ENCODE measurements at regions not wholly inside any gene's neighbourhood (a gene's known extent, or its start where the extent isn't known, plus 50 kb on each side); places are given as distances from the start of the nearest gene placed in this dataset.

DNA sequence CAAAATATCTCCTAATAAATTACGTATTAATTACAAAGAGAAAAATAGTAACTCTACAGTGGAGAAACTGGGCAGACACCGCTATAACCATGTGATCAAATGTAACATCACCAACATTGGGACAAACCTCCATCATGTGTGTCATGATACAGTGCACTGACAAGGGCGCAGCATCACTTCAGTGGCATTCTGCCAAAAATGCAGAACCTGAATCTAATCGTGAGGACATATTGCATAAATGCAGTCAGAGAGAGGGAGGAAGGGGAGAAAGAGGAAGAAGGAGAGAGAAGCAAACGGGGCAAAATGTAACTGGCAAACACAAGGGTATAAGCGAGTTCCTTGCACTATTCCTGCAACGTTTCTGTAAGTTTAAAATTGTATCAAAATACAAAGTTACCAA lies 74.2 kb upstream of the MARCHF10 start:
- DNase-seq (ENCODE audit: low read depth): no peak

DNA sequence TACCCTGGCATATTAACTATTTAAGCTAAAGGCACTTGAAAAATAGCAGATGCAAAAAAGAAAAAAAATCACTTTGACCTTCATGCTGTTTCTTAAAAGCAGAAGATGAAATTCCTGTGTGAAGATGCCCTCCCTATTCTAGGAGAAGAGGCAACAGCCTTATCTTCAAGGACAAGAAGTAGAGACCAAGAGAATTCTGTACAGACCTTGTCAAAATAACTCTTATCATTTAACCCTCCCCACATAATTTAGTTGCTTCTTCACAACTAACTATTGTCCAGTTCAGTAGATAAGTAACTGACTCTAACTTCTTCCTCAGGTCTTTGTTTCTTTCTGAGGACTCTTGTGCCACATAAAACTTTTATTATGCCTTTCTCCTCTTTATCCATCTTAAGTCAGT lies 72.0 kb upstream of the MARCHF10 start:
- no peak for DNase-seq (ENCODE audit: low read depth)

DNA sequence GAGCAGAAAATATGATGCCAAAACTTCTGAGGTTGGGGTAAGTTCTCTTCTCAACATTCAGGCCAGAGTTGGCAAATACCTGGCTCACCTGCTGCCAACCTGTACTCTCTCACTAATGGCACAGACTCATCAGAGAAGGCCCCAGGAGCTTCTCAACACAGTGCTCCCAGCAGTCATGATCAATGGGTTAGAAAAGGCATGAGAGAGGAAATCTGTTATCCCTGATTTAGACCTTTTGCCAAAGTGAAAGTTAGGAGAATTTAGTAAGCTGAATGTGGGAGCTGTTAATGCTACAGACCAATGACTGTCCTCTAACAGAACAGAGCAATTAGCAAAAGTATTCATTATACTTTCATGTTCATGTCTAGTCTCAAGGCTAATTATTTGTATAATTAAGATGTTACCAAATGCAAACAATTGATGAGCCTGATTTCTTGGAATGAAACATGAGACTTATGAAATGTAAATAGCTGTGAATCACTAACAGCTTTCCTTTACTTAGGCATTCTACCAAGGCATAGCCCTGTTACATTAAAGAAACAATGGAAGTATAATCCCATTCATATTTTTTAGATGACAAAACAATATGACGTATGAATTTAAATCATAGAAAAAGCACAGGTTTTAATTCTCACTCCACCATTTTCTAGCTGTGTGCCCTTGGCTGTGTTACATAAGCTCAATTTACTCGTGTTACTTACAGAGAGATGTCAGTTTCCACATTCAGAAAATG lies 68.7 kb upstream of the MARCHF10 start:
- peak; percentile 68 for DNase-seq (ENCODE audit: low read depth)

DNA sequence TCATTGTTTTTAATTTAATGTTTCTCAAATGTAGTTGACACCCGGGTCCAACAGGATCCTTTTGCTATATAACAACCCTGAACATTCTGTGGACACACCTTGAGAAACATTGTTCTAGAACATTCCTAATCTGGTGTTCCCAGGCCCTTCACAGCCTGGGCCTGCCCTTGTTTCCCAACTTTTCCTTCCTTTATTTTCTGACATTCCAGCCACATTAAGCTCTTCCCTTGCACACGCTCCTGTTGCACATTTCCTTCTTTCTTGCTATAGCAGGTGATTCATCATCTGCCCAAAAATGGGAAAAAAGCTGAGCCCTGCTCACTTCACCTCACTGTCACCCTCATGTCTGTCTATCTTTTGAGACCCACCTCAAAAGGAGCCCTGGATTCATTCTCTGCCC lies 67.9 kb upstream of the MARCHF10 start:
- no peak for DNase-seq (ENCODE audit: low read depth)

DNA sequence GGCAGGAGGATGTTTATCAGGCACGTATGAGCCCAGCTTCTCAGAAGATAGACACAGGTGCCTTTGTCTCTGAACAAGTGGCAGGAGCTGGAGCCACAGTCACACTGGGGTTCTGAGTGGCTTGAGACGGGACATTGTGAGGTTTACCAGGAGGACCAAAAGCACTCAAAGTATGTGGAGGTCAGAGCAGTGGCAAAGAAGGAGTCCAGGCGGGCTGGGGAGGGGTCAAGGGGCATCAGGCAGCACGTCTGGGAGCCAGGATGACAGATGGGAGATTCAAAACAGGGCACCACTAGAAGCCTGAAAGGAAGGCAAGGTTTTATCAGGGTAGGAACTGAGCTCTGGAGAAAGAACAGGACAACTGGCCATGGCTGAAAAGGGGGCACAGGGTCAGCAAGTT lies 67.2 kb upstream of the MARCHF10 start:
- DNase-seq (ENCODE audit: low read depth): no peak

DNA sequence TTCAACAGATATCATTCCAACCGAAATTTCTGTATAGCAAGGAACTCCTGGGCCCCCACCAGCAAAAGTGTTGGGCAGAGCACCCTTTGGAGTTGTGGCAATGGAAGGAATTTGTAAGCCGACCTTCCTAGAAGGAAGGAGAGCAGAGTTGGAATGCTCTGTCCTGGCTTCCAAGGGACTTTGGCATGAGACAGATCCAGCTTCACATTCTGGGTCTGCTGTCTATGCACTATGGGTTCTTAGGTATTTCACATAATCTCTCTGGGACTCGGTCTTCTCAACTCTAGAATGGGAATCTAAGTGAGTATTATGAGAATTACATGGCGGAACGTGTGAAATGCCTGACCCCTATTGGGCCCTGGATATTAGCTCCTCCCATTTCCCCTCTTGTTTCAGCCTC lies 63.2 kb upstream of the MARCHF10 start:
- no peak for DNase-seq (ENCODE audit: low read depth)

DNA sequence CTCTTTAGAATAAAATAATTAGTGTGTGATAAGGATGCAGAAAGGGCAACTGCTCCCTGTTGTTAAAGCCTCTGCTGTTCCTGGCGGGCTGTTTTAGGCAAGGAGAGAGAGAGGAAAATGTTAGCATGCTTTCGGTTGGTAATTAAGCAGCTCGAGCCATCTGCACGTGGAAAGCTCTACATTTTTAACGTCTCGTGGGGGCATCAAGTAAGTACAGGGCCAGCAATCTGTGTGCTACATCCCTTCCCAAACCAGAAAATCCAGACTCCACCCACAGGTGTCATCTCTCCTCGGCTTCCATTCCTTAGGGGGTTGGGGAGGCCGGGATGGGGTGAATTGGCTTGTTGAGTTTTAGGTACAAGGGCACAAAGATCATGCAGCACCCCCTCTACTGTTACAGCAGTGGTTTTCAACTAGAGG lies 62.4 kb upstream of the MARCHF10 start:
- no peak for DNase-seq (ENCODE audit: low read depth)

DNA sequence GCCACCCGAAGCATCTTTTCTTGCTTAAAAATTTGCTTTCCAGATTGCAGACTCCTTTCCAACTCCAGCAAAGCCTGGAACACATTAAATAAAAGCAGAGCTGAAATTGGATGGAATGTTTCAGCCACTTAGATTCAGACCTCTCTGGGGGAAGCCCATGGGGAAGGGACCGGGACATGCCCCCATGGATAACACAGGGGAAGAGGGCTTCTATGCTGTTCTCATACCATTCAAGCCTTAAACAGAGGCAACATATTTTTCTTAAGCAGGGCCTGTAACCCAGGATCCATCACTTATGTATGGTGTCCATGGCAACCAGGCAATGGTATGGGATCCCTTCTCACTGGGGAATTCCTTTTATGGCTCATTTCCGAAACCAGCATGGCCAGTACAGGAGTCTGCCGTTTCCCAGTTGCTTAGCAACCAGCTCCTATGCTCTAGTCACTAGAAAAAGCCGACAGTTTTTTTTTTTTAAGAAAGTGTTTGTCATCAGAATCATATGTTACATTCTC lies 62.0 kb upstream of the MARCHF10 start:
- DNase-seq (ENCODE audit: low read depth): peak; percentile 78

DNA sequence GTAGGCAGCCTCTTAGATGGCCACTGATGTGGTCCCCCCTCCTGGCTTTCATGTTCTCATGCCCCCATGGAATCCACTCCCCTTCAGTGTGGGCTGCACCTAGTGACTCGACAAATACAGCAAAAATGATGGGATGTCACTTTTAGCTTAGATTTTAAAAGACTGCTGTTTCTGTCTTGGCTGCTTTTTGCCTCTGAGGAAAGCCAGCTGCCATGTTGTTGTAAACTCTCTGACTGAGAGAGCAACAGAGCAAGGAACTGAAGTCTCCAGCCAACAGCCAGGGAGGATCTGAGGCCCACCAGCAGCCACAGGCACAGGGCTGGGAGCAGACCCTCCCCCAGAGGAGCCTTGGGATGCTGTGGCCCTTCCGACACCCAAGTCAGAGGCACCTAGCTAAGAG lies 60.6 kb upstream of the MARCHF10 start:
- no peak for DNase-seq (ENCODE audit: low read depth)

DNA sequence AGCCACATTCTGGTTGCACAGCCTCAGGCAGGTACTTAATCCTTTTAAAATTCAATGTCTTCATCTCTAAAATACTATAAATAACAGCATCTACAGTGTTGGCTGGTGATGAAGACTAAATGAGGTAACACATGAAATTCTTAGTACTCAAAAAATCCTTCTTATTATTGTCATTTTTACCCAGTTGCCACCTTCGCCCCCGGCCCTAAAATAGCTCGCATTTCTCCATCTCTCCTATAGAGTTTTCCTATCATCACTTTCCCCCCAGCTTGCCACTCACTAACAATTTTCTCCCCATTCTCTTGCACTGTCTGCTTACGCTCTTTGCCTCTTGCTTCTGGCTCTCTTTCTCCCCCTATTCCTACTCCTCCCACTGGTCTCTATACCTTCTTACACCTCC lies 59.9 kb upstream of the MARCHF10 start:
- no peak for DNase-seq (ENCODE audit: low read depth)

DNA sequence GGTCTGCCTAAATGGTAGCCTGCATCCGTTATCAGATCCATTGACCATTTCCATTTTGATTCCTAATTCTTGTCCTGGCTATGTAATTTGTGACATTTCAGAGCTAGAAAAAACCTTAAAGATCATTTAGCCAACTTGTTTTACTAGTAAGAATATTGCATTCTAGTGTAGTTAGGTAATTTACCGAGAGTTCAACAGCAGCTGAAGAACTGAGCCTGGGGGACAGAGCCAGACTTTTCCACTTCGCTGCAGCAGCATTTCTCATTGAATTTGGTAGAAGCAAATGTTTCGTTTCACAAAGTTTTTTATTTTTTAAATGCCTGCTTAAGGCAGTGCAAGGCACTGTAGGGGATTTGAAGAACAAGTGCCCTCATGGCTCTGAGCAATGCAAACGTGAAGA lies 59.2 kb upstream of the MARCHF10 start:
- no peak for DNase-seq (ENCODE audit: low read depth)

DNA sequence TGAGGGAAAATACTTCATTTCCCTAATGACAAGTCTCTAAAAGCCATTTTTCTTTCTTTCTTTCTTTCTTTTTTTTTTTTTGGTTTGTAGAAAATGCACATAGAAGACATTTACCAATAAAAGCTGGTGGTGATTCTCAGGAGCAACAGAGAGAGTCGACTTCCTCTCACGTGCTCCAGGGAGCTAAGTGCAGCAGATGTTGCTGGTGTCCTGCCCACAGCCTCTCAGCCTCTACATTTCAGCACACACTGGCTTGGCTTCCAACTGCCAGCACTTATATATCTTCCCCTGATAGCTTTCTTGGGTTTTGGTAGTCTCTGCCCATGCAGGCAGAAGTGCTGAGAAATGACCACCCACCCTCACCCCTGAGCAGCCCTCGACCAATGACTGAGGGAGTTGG lies 58.4 kb upstream of the MARCHF10 start:
- no peak for DNase-seq (ENCODE audit: low read depth)

DNA sequence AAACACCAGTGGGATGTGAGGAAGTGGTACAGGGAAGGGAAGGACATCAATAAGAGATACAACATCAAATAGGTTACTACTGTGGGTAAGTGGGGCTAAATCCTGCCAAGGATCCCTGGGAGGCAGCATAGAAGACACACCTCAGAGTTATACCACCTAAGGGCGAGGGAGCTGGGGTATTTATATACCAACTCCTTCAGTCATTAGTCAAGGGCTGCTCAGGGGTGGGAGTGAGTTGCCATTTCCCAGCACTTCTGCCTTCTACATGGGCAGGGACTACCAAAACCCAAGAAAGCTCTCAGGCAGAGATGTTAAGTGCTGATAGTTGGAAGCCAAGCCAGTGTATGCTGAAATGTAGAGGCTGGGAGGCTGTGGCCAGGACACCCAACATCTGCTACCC lies 57.5 kb upstream of the MARCHF10 start:
- no peak for DNase-seq (ENCODE audit: low read depth)

DNA sequence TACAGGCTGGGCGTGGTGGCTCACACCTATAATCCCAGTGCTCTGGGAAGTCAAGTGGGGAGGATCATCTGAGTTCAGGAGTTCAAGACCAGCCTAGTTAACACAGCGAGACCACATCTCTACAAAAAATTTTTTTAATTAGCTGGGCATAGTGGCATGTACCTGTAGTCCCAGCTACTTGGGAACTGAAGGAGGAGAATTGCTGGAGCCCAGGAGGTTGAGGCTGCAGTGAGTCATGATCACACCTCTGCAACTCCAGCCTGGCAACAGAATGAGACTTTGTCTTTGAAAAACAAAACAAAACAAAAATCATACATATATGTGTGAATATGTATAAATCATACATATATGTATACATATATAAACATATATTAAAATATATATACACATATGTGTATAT lies 54.1 kb upstream of the MARCHF10 start:
- DNase-seq (ENCODE audit: low read depth): no peak

DNA sequence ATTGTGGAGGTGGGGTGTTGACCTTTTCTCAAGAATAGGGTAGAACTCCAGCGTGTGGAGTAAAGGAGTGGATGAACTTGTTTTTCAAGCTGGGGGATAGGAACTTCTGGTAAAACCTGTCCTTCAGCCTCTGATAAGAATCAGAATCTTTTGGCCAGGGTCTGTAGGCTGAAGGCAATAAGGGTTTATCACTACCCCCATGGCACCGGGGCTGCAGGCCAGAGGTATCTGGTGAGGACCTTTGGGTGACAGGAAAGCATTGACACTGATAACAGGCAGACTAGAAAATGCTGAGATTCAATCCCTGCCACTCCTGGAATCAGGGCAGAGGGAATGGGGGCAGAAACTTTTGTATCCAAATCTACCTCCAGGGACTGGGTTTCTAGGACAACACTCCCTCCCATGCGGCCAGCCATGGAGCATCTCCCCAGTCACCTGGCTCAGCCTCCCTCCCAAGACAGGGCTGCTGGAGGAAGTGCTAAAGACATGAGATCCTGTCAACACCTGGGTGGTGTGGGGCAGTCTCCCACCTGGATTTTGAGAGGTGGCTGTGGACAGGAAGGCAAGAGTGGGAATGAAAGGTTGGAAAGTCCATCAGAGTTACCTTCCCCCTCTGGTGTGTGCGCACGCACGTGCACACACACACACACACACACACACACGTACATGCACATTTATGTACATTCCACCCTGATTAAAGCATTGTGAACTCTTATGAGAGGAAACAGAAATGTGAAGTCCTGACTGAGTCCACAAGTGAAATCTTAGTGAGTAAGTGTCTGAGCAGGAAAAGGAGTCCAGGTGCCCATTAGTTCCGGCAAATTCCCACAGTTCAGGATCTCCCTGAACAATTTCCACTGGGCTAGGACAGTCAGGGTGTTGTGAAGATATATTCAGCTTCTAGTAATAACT lies 53.1 kb upstream of the MARCHF10 start:
- DNase-seq (ENCODE audit: low read depth): no peak

DNA sequence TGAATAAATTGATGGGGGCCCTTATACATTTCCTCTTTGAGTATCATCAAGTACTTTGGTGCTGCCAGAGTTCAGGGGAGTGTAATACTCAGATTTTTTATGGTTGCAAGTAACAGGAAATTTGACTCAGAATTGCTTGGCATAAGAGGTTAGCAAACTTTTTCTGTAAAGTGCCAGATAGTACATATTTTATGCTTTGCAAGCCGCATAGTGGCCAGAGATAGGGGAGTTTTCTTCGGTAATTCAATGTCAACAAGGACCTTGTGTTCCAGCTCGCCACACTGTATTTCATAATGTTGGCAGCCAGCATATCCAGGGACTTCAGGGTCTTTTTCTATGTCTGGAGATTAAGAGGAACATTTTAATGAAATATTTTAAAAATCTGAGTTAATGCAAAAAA lies 51.0 kb upstream of the MARCHF10 start:
- peak; percentile 90 for DNase-seq (ENCODE audit: low read depth)
